Mesothelial cell of epicardium (in vitro differentiated cells): ENCODE measurements at regions not wholly inside any gene's neighbourhood (a gene's known extent, or its start where the extent isn't known, plus 50 kb on each side); places are given as distances from the start of the nearest gene placed in this dataset.

Source experiments
- DNase-seq, 2 experiments: peaks; one replicate each; pipeline ENCODE4 v3.0.0; 2021; ENCODE audit warnings: low spot score in 2 of 2; ENCODE audit not compliant: unreplicated experiment in 2 of 2
- H3K27ac Mint-ChIP-seq: 2 replicates; pipeline ENCODE4 v1.8.0; 2021; ENCODE audit warnings: mixed read lengths
- H3K27me3 Mint-ChIP-seq: 2 replicates; pipeline ENCODE4 v1.8.0; 2021; ENCODE audit warnings: low read depth, mixed read lengths
- H3K36me3 Mint-ChIP-seq: 2 replicates; pipeline ENCODE4 v1.8.0; 2021; ENCODE audit warnings: mixed read lengths
- H3K4me1 Mint-ChIP-seq: 2 replicates; pipeline ENCODE4 v1.8.0; 2021; ENCODE audit warnings: mixed read lengths
- H3K4me3 Mint-ChIP-seq: 2 replicates; pipeline ENCODE4 v1.8.0; 2021; ENCODE audit warnings: mild to moderate bottlenecking, moderate library complexity, mixed read lengths
- H3K9me3 Mint-ChIP-seq: 2 replicates; pipeline ENCODE4 v1.8.0; 2021; ENCODE audit warnings: mixed read lengths
- CTCF ChIP-seq: fragments of 200-600 bp; sonication (generic); IDR thresholded peaks from one replicate; pipeline ENCODE4 v1.5.0; 2021; ENCODE audit warnings: antibody characterized with exemption; ENCODE audit not compliant: unreplicated experiment

GRCh38 chr14:101248840-101249675, 312.2 kb upstream of the DIO3 start:
- H3K27me3 Mint-ChIP-seq = peaks cover 6% of the 10 kb centered on the region
- no peaks in the 10 kb centered on the region for H3K9me3 Mint-ChIP-seq
- TF ChIP-seq CTCF = no peak
- no peaks in the 10 kb centered on the region for H3K36me3 Mint-ChIP-seq
- no peak for DNase-seq
- no peaks in the 10 kb centered on the region for H3K4me1 Mint-ChIP-seq
- no peak overlapping the region for H3K27ac Mint-ChIP-seq
- no peak overlapping the region for H3K4me3 Mint-ChIP-seq

- Mint-ChIP-seq H3K27me3 (peaks cover 6% of the 10 kb centered on the region), H3K4me1 (peaks cover 4% of the 10 kb centered on the region)
These were observed 311.6 kb upstream of the DIO3 start for GRCh38 chr14:101249676-101250036.

GRCh38 chr14:101250336-101250947, 310.9 kb upstream of the DIO3 start:
- peaks cover 10% of the 10 kb centered on the region for H3K4me1 Mint-ChIP-seq
- TF ChIP-seq CTCF = no peak

More at GRCh38 chr14:101249676-101250036, 311.6 kb upstream of the DIO3 start:
- Mint-ChIP-seq H3K36me3 (no peaks in the 10 kb centered on the region), H3K4me3 (no peak overlapping the region), H3K27ac (no peak overlapping the region), H3K9me3 (no peaks in the 10 kb centered on the region)
- DNase-seq = no peak
- no peak for TF ChIP-seq CTCF

GRCh38 chr14:101250948-101251811, 310.1 kb upstream of the DIO3 start:
- no peak for TF ChIP-seq CTCF
- Mint-ChIP-seq H3K9me3 (no peaks in the 10 kb centered on the region), H3K27me3 (peaks cover 15% of the 10 kb centered on the region), H3K4me3 (no peak overlapping the region), H3K4me1 (peaks cover 10% of the 10 kb centered on the region), H3K36me3 (no peaks in the 10 kb centered on the region), H3K27ac (no peak overlapping the region)
- no peak for DNase-seq

More at GRCh38 chr14:101250336-101250947, 310.9 kb upstream of the DIO3 start:
- DNase-seq = no peak
- no peaks in the 10 kb centered on the region for H3K9me3 Mint-ChIP-seq
- H3K4me3 Mint-ChIP-seq = no peak overlapping the region
- H3K27ac Mint-ChIP-seq = no peak overlapping the region
- peaks cover 9% of the 10 kb centered on the region for H3K27me3 Mint-ChIP-seq
- no peaks in the 10 kb centered on the region for H3K36me3 Mint-ChIP-seq

GRCh38 chr14:101251812-101252442, 309.4 kb upstream of the DIO3 start:
- H3K27me3 Mint-ChIP-seq = peaks cover 18% of the 10 kb centered on the region
- H3K9me3 Mint-ChIP-seq = no peaks in the 10 kb centered on the region
- H3K27ac Mint-ChIP-seq = no peak overlapping the region
- H3K4me1 Mint-ChIP-seq = peaks cover 10% of the 10 kb centered on the region
- H3K36me3 Mint-ChIP-seq = no peaks in the 10 kb centered on the region
- no peak overlapping the region for H3K4me3 Mint-ChIP-seq
- no peak for TF ChIP-seq CTCF
- no peak for DNase-seq
